Activated CD8-positive, alpha-beta T cell treated with anti-CD3 and anti-CD28 coated beads for 36 hours (primary cell): ENCODE measurements at regions not wholly inside any gene's neighbourhood (a gene's known extent, or its start where the extent isn't known, plus 50 kb on each side); places are given as distances from the start of the nearest gene placed in this dataset.

Experiments used
- ATAC-seq: fragments of 200-7000 bp; cut with Tn5 transposase; one replicate; pipeline ENCODE4 v1.10.0; 2021; ENCODE audit warnings: mild to moderate bottlenecking, moderate library complexity
- CTCF ChIA-PET: fragments of 350-600 bp; sonication (Branson Sonifier 250); formaldehyde crosslinking; loops from one replicate; lab custom pipeline; 2021; ENCODE audit warnings: antibody characterized with exemption; lab: Charles Lee
- POLR2A ChIA-PET: fragments of 350-600 bp; sonication (Branson Sonifier 250); formaldehyde crosslinking; loops from one replicate; lab custom pipeline; 2021; ENCODE audit warnings: antibody characterized with exemption; lab: Charles Lee
- DNase-seq: peaks from one replicate; pipeline ENCODE4 v3.0.0-alpha.2; 2020
- H3K27ac Mint-ChIP-seq: one replicate; pipeline ENCODE4 v1.8.0; 2021; ENCODE audit warnings: mild to moderate bottlenecking, mixed read lengths
- H3K27me3 Mint-ChIP-seq: one replicate; pipeline ENCODE4 v1.8.0; 2021; ENCODE audit warnings: mixed read lengths
- H3K36me3 Mint-ChIP-seq: one replicate; pipeline ENCODE4 v1.8.0; 2021; ENCODE audit warnings: low read depth, mixed read lengths
- H3K4me1 Mint-ChIP-seq: one replicate; pipeline ENCODE4 v1.8.0; 2021; ENCODE audit warnings: low read depth, mixed read lengths
- H3K4me3 Mint-ChIP-seq: one replicate; pipeline ENCODE4 v1.8.0; 2021; ENCODE audit warnings: mild to moderate bottlenecking, moderate library complexity, mixed read lengths
- H3K9me3 Mint-ChIP-seq: one replicate; pipeline ENCODE4 v1.8.0; 2021; ENCODE audit warnings: mixed read lengths
- intact Hi-C: fragments of 100-400 bp; cut with micrococcal nuclease; formaldehyde crosslinking; loops from one replicate; pipeline ENCODE4 v1.10.0; 2022
- TF ChIP-seq, protein P1 (sequence below): fragments of 200-600 bp; IDR thresholded peaks from one replicate; pipeline ENCODE4 v1.8.0; 2022; ENCODE audit warnings: antibody characterized with exemption, mild to moderate bottlenecking

DNA sequence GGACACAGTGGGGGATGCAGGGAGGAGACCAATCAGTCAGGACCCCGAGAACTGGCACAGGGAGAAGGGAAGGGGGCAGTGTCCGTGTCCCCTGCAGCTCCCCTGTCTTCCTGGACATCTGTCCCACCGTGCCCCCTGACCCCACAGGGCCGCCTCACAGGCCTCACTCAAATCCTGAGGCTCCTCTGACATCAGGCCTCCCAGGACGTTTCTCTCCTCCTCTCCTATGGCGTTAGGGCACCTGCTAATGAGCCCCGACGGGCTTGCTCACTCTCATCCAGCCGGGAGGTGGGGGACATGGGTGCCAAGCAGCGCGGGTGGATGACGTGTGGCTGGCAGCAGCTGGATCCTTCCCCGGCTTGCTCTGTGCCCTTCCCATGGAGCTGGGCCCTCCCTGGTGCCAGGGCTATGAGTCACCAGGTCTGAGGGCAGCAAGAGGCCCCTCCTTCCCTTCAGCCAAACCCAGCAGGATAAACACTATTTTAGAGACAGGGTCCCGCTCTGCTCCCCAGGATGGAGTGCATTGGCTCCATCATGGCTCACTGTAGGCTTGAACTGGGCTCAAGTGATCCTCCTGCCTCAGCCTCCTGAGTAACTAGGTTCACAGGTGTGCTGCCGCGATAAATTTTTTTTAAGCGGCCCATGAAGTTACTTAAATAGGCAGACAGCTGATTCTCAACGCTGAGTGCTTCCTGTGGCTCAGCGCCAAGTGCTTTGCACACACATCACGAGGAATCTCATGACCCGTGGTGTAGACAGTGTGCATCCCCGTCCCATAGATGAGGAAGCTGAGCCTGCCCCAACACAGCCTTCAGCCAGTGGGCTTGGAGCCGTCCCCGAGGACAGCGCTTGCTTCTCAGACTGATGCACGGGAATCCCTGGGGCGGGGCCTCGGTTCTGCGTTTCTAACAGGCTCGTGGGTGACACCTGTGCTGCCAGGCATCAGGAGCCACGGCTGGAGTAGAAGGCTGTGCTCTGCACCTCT is 64.5 kb upstream of the HDAC4 start:
- TF ChIP-seq, protein P1, sequence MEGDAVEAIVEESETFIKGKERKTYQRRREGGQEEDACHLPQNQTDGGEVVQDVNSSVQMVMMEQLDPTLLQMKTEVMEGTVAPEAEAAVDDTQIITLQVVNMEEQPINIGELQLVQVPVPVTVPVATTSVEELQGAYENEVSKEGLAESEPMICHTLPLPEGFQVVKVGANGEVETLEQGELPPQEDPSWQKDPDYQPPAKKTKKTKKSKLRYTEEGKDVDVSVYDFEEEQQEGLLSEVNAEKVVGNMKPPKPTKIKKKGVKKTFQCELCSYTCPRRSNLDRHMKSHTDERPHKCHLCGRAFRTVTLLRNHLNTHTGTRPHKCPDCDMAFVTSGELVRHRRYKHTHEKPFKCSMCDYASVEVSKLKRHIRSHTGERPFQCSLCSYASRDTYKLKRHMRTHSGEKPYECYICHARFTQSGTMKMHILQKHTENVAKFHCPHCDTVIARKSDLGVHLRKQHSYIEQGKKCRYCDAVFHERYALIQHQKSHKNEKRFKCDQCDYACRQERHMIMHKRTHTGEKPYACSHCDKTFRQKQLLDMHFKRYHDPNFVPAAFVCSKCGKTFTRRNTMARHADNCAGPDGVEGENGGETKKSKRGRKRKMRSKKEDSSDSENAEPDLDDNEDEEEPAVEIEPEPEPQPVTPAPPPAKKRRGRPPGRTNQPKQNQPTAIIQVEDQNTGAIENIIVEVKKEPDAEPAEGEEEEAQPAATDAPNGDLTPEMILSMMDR = no peak
- H3K36me3 Mint-ChIP-seq = no peaks in the 10 kb centered on the region
- POLR2A ChIA-PET = no interaction called here
- intact Hi-C loops = no loop called here
- no peak overlapping the region for H3K4me3 Mint-ChIP-seq
- CTCF ChIA-PET = no interaction called here
- no peak for ATAC-seq
- no peak for DNase-seq
- H3K4me1 Mint-ChIP-seq = no peaks in the 10 kb centered on the region
- no peak overlapping the region for H3K27ac Mint-ChIP-seq
- H3K27me3 Mint-ChIP-seq = no peaks in the 10 kb centered on the region
- H3K9me3 Mint-ChIP-seq = no peaks in the 10 kb centered on the region

DNA sequence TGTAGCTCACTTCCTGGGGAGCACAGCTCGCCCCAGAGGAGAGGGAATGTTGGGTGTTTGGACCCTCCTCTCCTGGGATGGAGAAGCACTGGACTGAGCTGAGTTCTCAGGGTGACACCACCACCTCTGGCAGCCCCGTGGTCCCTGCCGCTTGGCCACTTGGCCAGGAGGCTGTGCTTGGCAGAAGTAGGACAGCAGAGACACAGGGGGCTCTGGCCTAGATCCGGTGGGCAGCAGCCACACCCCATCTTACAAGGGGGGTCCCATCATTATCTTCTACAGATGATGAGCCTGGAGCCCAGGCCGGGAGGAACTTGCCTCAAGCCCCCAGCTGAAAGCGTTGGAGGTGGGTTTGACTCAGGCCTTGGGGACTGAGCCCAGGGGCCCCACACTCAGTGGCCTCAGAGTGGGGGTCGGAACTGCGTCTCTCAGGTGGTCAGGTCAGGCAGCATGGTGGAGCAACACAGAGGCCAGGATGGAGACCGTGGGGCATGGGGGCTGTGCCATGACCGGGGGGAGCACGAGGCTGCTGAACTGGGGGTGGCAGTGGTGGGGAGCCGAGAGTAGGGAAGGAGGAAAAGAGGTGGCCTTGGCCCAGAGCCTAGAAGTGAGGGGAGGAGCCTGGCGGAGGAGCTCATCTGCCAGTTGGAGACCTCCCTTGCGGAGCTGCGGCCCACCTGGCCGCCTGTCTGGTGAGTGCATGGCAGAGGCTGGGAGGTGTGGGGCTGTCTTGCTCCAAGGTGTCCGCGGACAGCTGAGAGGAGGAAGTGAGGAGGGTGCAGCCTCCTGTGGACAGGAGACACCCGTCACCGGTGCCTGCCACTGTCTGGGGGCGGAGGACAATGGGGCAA is 63.6 kb upstream of the HDAC4 start:
- POLR2A ChIA-PET = no interaction called here
- intact Hi-C loops = no loop called here
- no peaks in the 10 kb centered on the region for H3K4me1 Mint-ChIP-seq

DNA sequence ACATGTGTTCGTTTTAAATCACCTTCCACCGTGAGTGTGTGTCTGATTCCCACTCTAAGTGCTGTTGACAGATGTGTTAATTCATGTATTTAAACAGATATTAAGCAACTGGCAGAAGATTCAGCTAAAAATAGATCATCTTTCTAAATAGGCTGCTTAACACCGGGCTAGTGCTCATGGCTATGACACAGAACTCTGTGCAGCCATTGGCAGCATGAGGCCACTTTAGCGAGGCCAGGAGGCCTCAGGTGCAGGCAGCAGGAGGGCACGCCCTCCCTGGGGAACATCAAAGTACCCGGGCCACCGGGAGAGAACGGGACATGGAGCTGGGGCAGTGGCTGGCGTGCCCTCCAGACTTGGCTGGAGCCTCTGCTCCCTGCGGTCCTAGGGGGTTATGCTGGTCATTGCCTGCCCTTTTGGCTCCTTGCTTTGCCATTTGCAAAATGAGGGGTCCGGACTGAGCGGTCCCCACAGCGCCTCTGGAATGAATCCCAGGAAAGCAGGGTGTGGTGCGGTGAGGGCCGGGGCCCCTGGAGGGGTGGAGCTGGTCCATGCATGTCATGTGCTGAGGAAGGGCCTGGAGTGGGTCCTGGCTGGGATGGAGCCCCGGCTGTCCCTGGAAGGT is 62.8 kb upstream of the HDAC4 start:
- DNase-seq = no peak
- POLR2A ChIA-PET = interaction anchor here (0.8 kb wide), 1 partner anchor 20 kb away, joined by 3 read pairs; no protein-coding TSS in a partner anchor
- CTCF ChIA-PET = no interaction called here
- ATAC-seq = no peak
- no peak overlapping the region for H3K27ac Mint-ChIP-seq
- intact Hi-C loops = no loop called here
- H3K4me1 Mint-ChIP-seq = no peaks in the 10 kb centered on the region
- H3K36me3 Mint-ChIP-seq = no peaks in the 10 kb centered on the region
- TF ChIP-seq, protein P1 = no peak
- no peaks in the 10 kb centered on the region for H3K9me3 Mint-ChIP-seq
- no peaks in the 10 kb centered on the region for H3K27me3 Mint-ChIP-seq
- no peak overlapping the region for H3K4me3 Mint-ChIP-seq

More for the DNA sequence above, 63.6 kb upstream of the HDAC4 start:
- TF ChIP-seq, protein P1 = no peak
- Mint-ChIP-seq H3K4me3 (no peak overlapping the region), H3K27me3 (no peaks in the 10 kb centered on the region), H3K36me3 (no peaks in the 10 kb centered on the region), H3K27ac (no peak overlapping the region), H3K9me3 (no peaks in the 10 kb centered on the region)
- CTCF ChIA-PET = no interaction called here
- DNase-seq (no peak), ATAC-seq (no peak)

- Mint-ChIP-seq H3K9me3 (no peaks in the 10 kb centered on the region), H3K27me3 (no peaks in the 10 kb centered on the region), H3K4me3 (no peak overlapping the region), H3K27ac (no peak overlapping the region), H3K4me1 (no peaks in the 10 kb centered on the region), H3K36me3 (no peaks in the 10 kb centered on the region)
- intact Hi-C loops = no loop called here
- POLR2A ChIA-PET = interaction anchor here (0.8 kb wide), 1 partner anchor 19 kb away, joined by 3 read pairs; no protein-coding TSS in a partner anchor
- CTCF ChIA-PET = no interaction called here
- no peak for ATAC-seq
- no peak for DNase-seq
- TF ChIP-seq, protein P1 = no peak
These were observed 62.1 kb upstream of the HDAC4 start for GRCh38 chr2:239462671-239463506.
